Astrocyte of the spinal cord (primary cell): ENCODE measurements at regions not wholly inside any gene's neighbourhood (a gene's known extent, or its start where the extent isn't known, plus 50 kb on each side); places are given as distances from the start of the nearest gene placed in this dataset.

Experiments
- DNase-seq: peaks from one replicate; pipeline ENCODE4 v3.0.0; 2011; ENCODE audit warnings: low read depth, low spot score
- H3K4me3 ChIP-seq: 2 replicates; pipeline ENCODE4 v1.5.1; 2011; ENCODE audit warnings: low read depth, mild to moderate bottlenecking, low read length, moderate library complexity
- CTCF ChIP-seq: IDR thresholded peaks from 2 replicates; pipeline ENCODE4 v1.5.1; 2012; ENCODE audit warnings: low read depth, mild to moderate bottlenecking, low read length, inconsistent platforms
- in situ Hi-C: cut with HindIII; loops from 2 replicates; pipeline ENCODE4 v1.10.0; 2017; ENCODE audit warnings: low sequenced_read_pairs

GRCh38 chr5:54739371-54739770, 221.8 kb downstream of the SNX18 start:
- H3K4me3 ChIP-seq, result no peak overlapping the region
- in situ Hi-C loops, result no loop called here
- TF ChIP-seq CTCF, result no peak
- no peak for DNase-seq

- H3K4me3 ChIP-seq, result no peak overlapping the region
- in situ Hi-C loops, result no loop called here
- DNase-seq, result no peak
- no peak for TF ChIP-seq CTCF
Observed at GRCh38 chr5:54738973-54739367, 221.4 kb downstream of the SNX18 start.

- TF ChIP-seq CTCF, result no peak
- DNase-seq, result no peak
- H3K4me3 ChIP-seq, result no peak overlapping the region
- in situ Hi-C loops, result no loop called here
Observed at GRCh38 chr5:54738118-54738972, 220.8 kb downstream of the SNX18 start.

GRCh38 chr5:54736003-54736797, 218.6 kb downstream of the SNX18 start:
- H3K4me3 ChIP-seq, result no peak overlapping the region
- no peak for TF ChIP-seq CTCF
- DNase-seq, result no peak
- in situ Hi-C loops, result no loop called here

- DNase-seq, result no peak
- in situ Hi-C loops, result no loop called here
- H3K4me3 ChIP-seq, result no peak overlapping the region
- no peak for TF ChIP-seq CTCF
Observed at GRCh38 chr5:54733101-54733500, 215.5 kb downstream of the SNX18 start.

GRCh38 chr5:54732108-54732507, 214.5 kb downstream of the SNX18 start:
- no peak for DNase-seq
- in situ Hi-C loops, result no loop called here
- no peak overlapping the region for H3K4me3 ChIP-seq
- TF ChIP-seq CTCF, result no peak
